BLaER1 (cell line): ENCODE measurements at regions not wholly inside any gene's neighbourhood (a gene's known extent, or its start where the extent isn't known, plus 50 kb on each side); places are given as distances from the start of the nearest gene placed in this dataset.
"Not testable (repeated sequence)": the region's sequence is repeated elsewhere in the genome, so short reads cannot be mapped to it uniquely, and the experiment has no call there.

Experiments used
- H3K27ac ChIP-seq: shearing (Covaris generic); formaldehyde crosslinking; 2 replicates; pipeline ENCODE4 v1.8.1; 2022
- H3K27me3 ChIP-seq: shearing (Covaris generic); formaldehyde crosslinking; 2 replicates; pipeline ENCODE4 v1.8.1; 2022
- H3K36me3 ChIP-seq: shearing (Covaris generic); formaldehyde crosslinking; 2 replicates; pipeline ENCODE4 v1.8.1; 2022
- H3K4me1 ChIP-seq: shearing (Covaris generic); formaldehyde crosslinking; 2 replicates; pipeline ENCODE4 v1.8.1; 2022
- H3K4me2 ChIP-seq: shearing (Covaris generic); formaldehyde crosslinking; 2 replicates; pipeline ENCODE4 v1.8.1; 2022
- H3K4me3 ChIP-seq: shearing (Covaris generic); formaldehyde crosslinking; 2 replicates; pipeline ENCODE4 v1.8.1; 2022
- H3K9ac ChIP-seq: shearing (Covaris generic); formaldehyde crosslinking; 2 replicates; pipeline ENCODE4 v1.8.1; 2022
- H3K9me3 ChIP-seq: shearing (Covaris generic); formaldehyde crosslinking; 2 replicates; pipeline ENCODE4 v1.8.1; 2022
- H4K20me1 ChIP-seq: shearing (Covaris generic); formaldehyde crosslinking; 2 replicates; pipeline ENCODE4 v1.8.1; 2022
- Cebpa-rat ChIP-seq: shearing (Covaris generic); IDR thresholded peaks from 2 replicates; pipeline ENCODE4 v1.8.1; 2022

GRCh38 chr10:55203319-55203718 is 402.3 kb upstream of the PCDH15 start:
- no peak overlapping the region for H3K9ac ChIP-seq
- H3K9me3 ChIP-seq: peaks cover 7% of the 10 kb centered on the region
- no peak for TF ChIP-seq Cebpa-rat
- H3K4me2 ChIP-seq: no peak overlapping the region
- H3K36me3 ChIP-seq: no peaks in the 10 kb centered on the region
- H4K20me1 ChIP-seq: no peaks in the 10 kb centered on the region
- no peaks in the 10 kb centered on the region for H3K4me1 ChIP-seq
- no peak overlapping the region for H3K27ac ChIP-seq
- no peak overlapping the region for H3K4me3 ChIP-seq
- H3K27me3 ChIP-seq: no peaks in the 10 kb centered on the region

GRCh38 chr10:55200020-55200419 is 399.0 kb upstream of the PCDH15 start:
- no peak overlapping the region for H3K4me3 ChIP-seq
- H4K20me1 ChIP-seq: no peaks in the 10 kb centered on the region
- H3K27ac ChIP-seq: no peak overlapping the region
- H3K27me3 ChIP-seq: no peaks in the 10 kb centered on the region
- H3K9me3 ChIP-seq: peaks cover 7% of the 10 kb centered on the region
- H3K4me1 ChIP-seq: no peaks in the 10 kb centered on the region
- H3K9ac ChIP-seq: no peak overlapping the region
- H3K36me3 ChIP-seq: no peaks in the 10 kb centered on the region
- H3K4me2 ChIP-seq: no peak overlapping the region
- TF ChIP-seq Cebpa-rat: no peak

- H3K9ac ChIP-seq: no peak overlapping the region
- no peaks in the 10 kb centered on the region for H3K36me3 ChIP-seq
- H3K4me1 ChIP-seq: no peaks in the 10 kb centered on the region
- H3K27me3 ChIP-seq: no peaks in the 10 kb centered on the region
- H3K9me3 ChIP-seq: no peaks in the 10 kb centered on the region
- no peak overlapping the region for H3K27ac ChIP-seq
- no peak for TF ChIP-seq Cebpa-rat
- H3K4me3 ChIP-seq: no peak overlapping the region
- no peak overlapping the region for H3K4me2 ChIP-seq
- no peaks in the 10 kb centered on the region for H4K20me1 ChIP-seq
Measured at GRCh38 chr10:55191236-55191860, 390.3 kb upstream of the PCDH15 start.

- H3K4me3 ChIP-seq: no peak overlapping the region
- peaks cover 15% of the 10 kb centered on the region for H3K4me1 ChIP-seq
- no peaks in the 10 kb centered on the region for H3K27me3 ChIP-seq
- H3K36me3 ChIP-seq: no peaks in the 10 kb centered on the region
- no peak overlapping the region for H3K9ac ChIP-seq
- H3K9me3 ChIP-seq: peaks cover 9% of the 10 kb centered on the region; the same call in 1 of the 2 replicates
- H4K20me1 ChIP-seq: no peaks in the 10 kb centered on the region
- H3K4me2 ChIP-seq: peak overlapping the region; percentile 38
- 0 out of 2 replicates have a peak, but pooled peaks have one; percentile 47 for TF ChIP-seq Cebpa-rat
- no peak overlapping the region for H3K27ac ChIP-seq
Measured at GRCh38 chr10:55183993-55184392, 383.0 kb upstream of the PCDH15 start.

GRCh38 chr10:55180357-55180756 is 379.3 kb upstream of the PCDH15 start:
- no peak for TF ChIP-seq Cebpa-rat
- peaks cover 15% of the 10 kb centered on the region for H3K4me1 ChIP-seq
- H3K36me3 ChIP-seq: no peaks in the 10 kb centered on the region

GRCh38 chr10:55174419-55174818 is 373.4 kb upstream of the PCDH15 start:
- Histone ChIP-seq H3K4me1 (no peaks in the 10 kb centered on the region), H4K20me1 (no peaks in the 10 kb centered on the region), H3K4me3 (no peak overlapping the region), H3K27ac (no peak overlapping the region), H3K27me3 (no peaks in the 10 kb centered on the region), H3K9me3 (peaks cover 4% of the 10 kb centered on the region; the same call in 1 of the 2 replicates), H3K36me3 (no peaks in the 10 kb centered on the region), H3K4me2 (no peak overlapping the region), H3K9ac (no peak overlapping the region)
- TF ChIP-seq Cebpa-rat: no peak

More at GRCh38 chr10:55180357-55180756, 379.3 kb upstream of the PCDH15 start:
- no peak overlapping the region for H3K9ac ChIP-seq
- no peak overlapping the region for H3K27ac ChIP-seq
- H3K9me3 ChIP-seq: peaks cover 9% of the 10 kb centered on the region; the same call in 1 of the 2 replicates
- no peaks in the 10 kb centered on the region for H3K27me3 ChIP-seq
- H3K4me3 ChIP-seq: no peak overlapping the region
- no peak overlapping the region for H3K4me2 ChIP-seq
- no peaks in the 10 kb centered on the region for H4K20me1 ChIP-seq

- no peaks in the 10 kb centered on the region for H3K36me3 ChIP-seq
- no peaks in the 10 kb centered on the region for H4K20me1 ChIP-seq
- no peak overlapping the region for H3K4me2 ChIP-seq
- H3K9me3 ChIP-seq: no peaks in the 10 kb centered on the region
- no peak overlapping the region for H3K4me3 ChIP-seq
- no peaks in the 10 kb centered on the region for H3K4me1 ChIP-seq
- H3K27me3 ChIP-seq: no peaks in the 10 kb centered on the region
- H3K9ac ChIP-seq: no peak overlapping the region
- no peak for TF ChIP-seq Cebpa-rat
- H3K27ac ChIP-seq: no peak overlapping the region
Measured at GRCh38 chr10:55169493-55169892, 368.5 kb upstream of the PCDH15 start.

GRCh38 chr10:55168343-55168742 is 367.3 kb upstream of the PCDH15 start:
- TF ChIP-seq Cebpa-rat: no peak
- no peaks in the 10 kb centered on the region for H3K36me3 ChIP-seq
- H3K4me1 ChIP-seq: no peaks in the 10 kb centered on the region
- H3K27ac ChIP-seq: no peak overlapping the region
- H4K20me1 ChIP-seq: no peaks in the 10 kb centered on the region
- H3K4me3 ChIP-seq: no peak overlapping the region
- no peak overlapping the region for H3K9ac ChIP-seq
- no peaks in the 10 kb centered on the region for H3K9me3 ChIP-seq
- no peaks in the 10 kb centered on the region for H3K27me3 ChIP-seq
- no peak overlapping the region for H3K4me2 ChIP-seq

GRCh38 chr10:55163388-55163979 is 362.5 kb upstream of the PCDH15 start:
- Histone ChIP-seq H3K4me2 (no peak overlapping the region), H4K20me1 (no peaks in the 10 kb centered on the region), H3K36me3 (no peaks in the 10 kb centered on the region), H3K27me3 (no peaks in the 10 kb centered on the region), H3K27ac (no peak overlapping the region), H3K4me1 (no peaks in the 10 kb centered on the region), H3K9me3 (no peaks in the 10 kb centered on the region), H3K9ac (no peak overlapping the region), H3K4me3 (no peak overlapping the region)
- no peak for TF ChIP-seq Cebpa-rat

- not testable (repeated sequence) for H4K20me1 ChIP-seq, H3K4me2 ChIP-seq, H3K9me3 ChIP-seq
Measured at GRCh38 chr10:55162321-55162720, 361.3 kb upstream of the PCDH15 start.

More at GRCh38 chr10:55162321-55162720, 361.3 kb upstream of the PCDH15 start:
- not testable (repeated sequence) for H3K27ac ChIP-seq, H3K4me1 ChIP-seq, H3K9ac ChIP-seq, H3K4me3 ChIP-seq, H3K27me3 ChIP-seq, H3K36me3 ChIP-seq
